Sigmoid colon (tissue), 4 donors: ENCODE measurements at regions not wholly inside any gene's neighbourhood (a gene's known extent, or its start where the extent isn't known, plus 50 kb on each side); places are given as distances from the start of the nearest gene placed in this dataset.

Experiments
- CTCF ChIP-seq, 4 experiments: fragments of 450-650 bp in 3 of 4; fragments of 200-600 bp in 1 of 4; IDR thresholded peaks; one replicate each; pipeline ENCODE4 v1.5.1; 2016 to 2019; ENCODE audit warnings: antibody characterized with exemption in 4 of 4, mild to moderate bottlenecking in 3 of 4, moderate library complexity in 2 of 4
- POLR2A ChIP-seq, 2 donors: fragments of 450-650 bp; IDR thresholded peaks; one replicate each; pipeline ENCODE4 v1.6.1; 2016; ENCODE audit warnings: antibody characterized with exemption in 2 of 2, mild to moderate bottlenecking in 2 of 2, moderate library complexity in 2 of 2
- POLR2AphosphoS5 ChIP-seq, 4 donors: sonication (generic); formaldehyde crosslinking; IDR thresholded peaks; one replicate each; pipeline ENCODE4 v1.6.1; 2017; ENCODE audit warnings: antibody characterized with exemption in 4 of 4

DNA sequence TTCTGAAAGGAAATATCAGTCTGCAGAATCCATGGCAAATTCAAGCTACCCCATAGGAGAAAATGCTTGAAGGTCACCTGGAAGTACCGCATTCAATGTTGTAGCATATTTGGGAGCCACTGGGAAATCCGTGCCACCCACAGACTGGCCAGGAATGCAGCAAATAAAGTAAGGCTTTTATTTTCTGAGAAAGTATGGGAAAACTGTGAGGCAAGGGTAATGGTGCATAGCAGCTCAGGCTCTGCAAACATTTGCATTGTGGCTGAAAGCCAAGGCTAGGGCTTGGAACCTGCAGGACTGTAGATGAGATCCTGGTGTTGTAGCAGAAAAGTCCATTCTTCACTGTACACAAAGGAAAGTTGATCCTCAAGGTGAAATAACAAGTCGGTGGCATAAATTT, 450.9 kb upstream of the NR3C2 start:
- TF ChIP-seq CTCF (IDR thresholded peaks at IDR 0.05) (no peak), POLR2A (IDR thresholded peaks at IDR 0.05) (no peak), POLR2AphosphoS5 (IDR thresholded peaks at IDR 0.05) (no peak)
